PC-9 (cell line): ENCODE measurements at regions not wholly inside any gene's neighbourhood (a gene's known extent, or its start where the extent isn't known, plus 50 kb on each side); places are given as distances from the start of the nearest gene placed in this dataset.

Experiments used
- BruUV-seq: library from RNA; stranded (reverse); fragments of 400-500 nt; replicated peaks from 2 replicates; lab custom pipeline; 2021; lab: Mats Ljungman, UMichigan
- CTCF ChIA-PET: fragments of 300-600 bp; sonication (Branson Sonifier 250); formaldehyde crosslinking; loops from one replicate; lab custom pipeline; 2022; ENCODE audit warnings: antibody characterized with exemption; lab: Charles Lee
- POLR2A ChIA-PET: fragments of 300-600 bp; sonication (Branson Sonifier 250); formaldehyde crosslinking; loops from one replicate; lab custom pipeline; 2022; ENCODE audit warnings: antibody characterized with exemption; ENCODE audit not compliant: unreplicated experiment; lab: Charles Lee
- DNase-seq, 2 experiments: peaks; one replicate each; pipeline versions ENCODE4 v3.0.0 to v3.0.0-alpha.2; 2015 to 2022; ENCODE audit warnings: mixed read lengths in 1 of 2
- H2AFZ ChIP-seq: fragments of 200-600 bp; sonication (generic); 2 replicates; pipeline ENCODE4 v1.8.1; 2017; ENCODE audit warnings: antibody characterized with exemption
- H3F3A ChIP-seq: fragments of 200-600 bp; sonication (generic); 2 replicates; pipeline ENCODE4 v1.8.1; 2017; ENCODE audit warnings: antibody characterized with exemption, mild to moderate bottlenecking, low read depth; ENCODE audit not compliant: insufficient read depth
- H3K27ac ChIP-seq: fragments of 200-600 bp; sonication (generic); 2 replicates; pipeline ENCODE4 v1.6.1; 2016; ENCODE audit warnings: mixed run types
- H3K27me3 ChIP-seq: fragments of 200-600 bp; sonication (generic); 2 replicates; pipeline ENCODE4 v1.6.1; 2016; ENCODE audit warnings: low read depth, mixed run types; ENCODE audit not compliant: insufficient read depth
- H3K36me3 ChIP-seq: fragments of 200-600 bp; sonication (generic); 2 replicates; pipeline ENCODE4 v1.6.1; 2016; ENCODE audit warnings: low read depth, mixed run types
- H3K4me1 ChIP-seq: fragments of 200-600 bp; sonication (generic); replicated peaks from 2 replicates; pipeline ENCODE4 v1.6.1; 2016; ENCODE audit warnings: mixed run types; ENCODE audit not compliant: insufficient read depth
- H3K4me2 ChIP-seq: fragments of 200-600 bp; sonication (generic); 2 replicates; pipeline ENCODE4 v1.6.1; 2017; ENCODE audit warnings: mixed run types
- H3K4me3 ChIP-seq: fragments of 200-600 bp; sonication (generic); 2 replicates; pipeline ENCODE4 v1.6.1; 2016; ENCODE audit warnings: mixed run types
- H3K79me2 ChIP-seq: fragments of 200-600 bp; sonication (generic); 2 replicates; pipeline ENCODE4 v1.6.1; 2017; ENCODE audit warnings: low read depth, mixed run types
- H3K9me2 ChIP-seq: fragments of 200-600 bp; sonication (generic); 2 replicates; pipeline ENCODE4 v1.8.1; 2017; ENCODE audit warnings: mild to moderate bottlenecking; ENCODE audit not compliant: insufficient read depth
- H3K9me3 ChIP-seq: fragments of 200-600 bp; sonication (generic); 2 replicates; pipeline ENCODE4 v1.8.1; 2016; ENCODE audit warnings: low read depth; ENCODE audit not compliant: insufficient read depth
- H4K20me1 ChIP-seq: fragments of 200-600 bp; sonication (generic); 2 replicates; pipeline ENCODE4 v1.8.1; 2017; ENCODE audit not compliant: insufficient read depth
- CTCF ChIP-seq: fragments of 200-600 bp; sonication (generic); conservative IDR thresholded peaks from 2 replicates; pipeline ENCODE4 v1.6.1; 2017; ENCODE audit warnings: mixed run types, antibody characterized with exemption, mild to moderate bottlenecking, moderate library complexity
- EZH2 ChIP-seq: fragments of 200-600 bp; sonication (generic); IDR thresholded peaks from 2 replicates; pipeline ENCODE4 v1.8.0; 2017; ENCODE audit warnings: antibody characterized with exemption, low read depth
- intact Hi-C: fragments of 100-400 bp; cut with micrococcal nuclease; formaldehyde crosslinking; loops from one replicate; pipeline ENCODE4 v1.10.0; 2022; ENCODE audit not compliant: unreplicated experiment

GRCh38 chr16:66007717-66008116 lies 358.8 kb upstream of the CDH5 start:
- no TSS peak for BruUV-seq

GRCh38 chr16:66006485-66006884 lies 360.0 kb upstream of the CDH5 start:
- H3F3A ChIP-seq = no peaks in the 10 kb centered on the region
- H3K27me3 ChIP-seq = peaks cover 14% of the 10 kb centered on the region
- CTCF ChIA-PET = no interaction called here
- H3K4me3 ChIP-seq = no peak overlapping the region
- no peak overlapping the region for H2AFZ ChIP-seq
- H4K20me1 ChIP-seq = no peaks in the 10 kb centered on the region
- TF ChIP-seq CTCF (no peak), EZH2 (no peak)
- BruUV-seq = no TSS peak
- DNase-seq = no peak
- no peaks in the 10 kb centered on the region for H3K4me1 ChIP-seq
- no peak overlapping the region for H3K27ac ChIP-seq
- no peak overlapping the region for H3K4me2 ChIP-seq
- H3K36me3 ChIP-seq = no peaks in the 10 kb centered on the region
- H3K79me2 ChIP-seq = no peaks in the 10 kb centered on the region
- POLR2A ChIA-PET = no interaction called here
- no peaks in the 10 kb centered on the region for H3K9me3 ChIP-seq
- H3K9me2 ChIP-seq = no peaks in the 10 kb centered on the region
- intact Hi-C loops = no loop called here

More at GRCh38 chr16:66007717-66008116, 358.8 kb upstream of the CDH5 start:
- ChIA-PET CTCF (no interaction called here), POLR2A (no interaction called here)
- no peaks in the 10 kb centered on the region for H4K20me1 ChIP-seq
- intact Hi-C loops = no loop called here
- H2AFZ ChIP-seq = no peak overlapping the region
- no peaks in the 10 kb centered on the region for H3K9me2 ChIP-seq
- H3K4me1 ChIP-seq = no peaks in the 10 kb centered on the region
- no peak overlapping the region for H3K4me3 ChIP-seq
- no peak for DNase-seq
- H3K27me3 ChIP-seq = peaks cover 8% of the 10 kb centered on the region; the same call in 1 of the 2 replicates
- no peaks in the 10 kb centered on the region for H3K36me3 ChIP-seq
- no peak overlapping the region for H3K4me2 ChIP-seq
- no peaks in the 10 kb centered on the region for H3F3A ChIP-seq
- H3K79me2 ChIP-seq = no peaks in the 10 kb centered on the region
- no peaks in the 10 kb centered on the region for H3K9me3 ChIP-seq
- TF ChIP-seq EZH2 = no peak
- no peak for TF ChIP-seq CTCF
- no peak overlapping the region for H3K27ac ChIP-seq

- Histone ChIP-seq H3K4me3 (no peak overlapping the region), H3K4me2 (no peak overlapping the region), H3K9me3 (no peaks in the 10 kb centered on the region), H3K27ac (no peak overlapping the region), H3K36me3 (no peaks in the 10 kb centered on the region), H4K20me1 (no peaks in the 10 kb centered on the region), H3K27me3 (peaks cover 32% of the 10 kb centered on the region), H3K9me2 (no peaks in the 10 kb centered on the region), H2AFZ (no peak overlapping the region), H3F3A (no peaks in the 10 kb centered on the region), H3K4me1 (no peaks in the 10 kb centered on the region), H3K79me2 (no peaks in the 10 kb centered on the region)
- DNase-seq = no peak
- intact Hi-C loops = no loop called here
- POLR2A ChIA-PET = no interaction called here
- TF ChIP-seq CTCF = no peak
- TF ChIP-seq EZH2 = no peak
- no TSS peak for BruUV-seq
- CTCF ChIA-PET = no interaction called here
Measured at GRCh38 chr16:66004699-66005098, 361.8 kb upstream of the CDH5 start.
